AG10803 (cell line): ENCODE measurements at regions not wholly inside any gene's neighbourhood (a gene's known extent, or its start where the extent isn't known, plus 50 kb on each side); places are given as distances from the start of the nearest gene placed in this dataset.

ENCODE experiments used
- DNase-seq: peaks from one replicate; pipeline ENCODE4 v3.0.0; 2010; ENCODE audit warnings: low read depth
- H3K4me3 ChIP-seq: 2 replicates; pipeline ENCODE4 v1.5.1; 2011; ENCODE audit warnings: mild to moderate bottlenecking, low read length, control low read depth
- TF ChIP-seq, protein P1 (sequence below): conservative IDR thresholded peaks from 2 replicates; pipeline ENCODE4 v1.5.1; 2011; ENCODE audit warnings: mild to moderate bottlenecking, low read length, control low read depth, inconsistent platforms

GRCh38 chr11:111438168-111438567 is 59.1 kb upstream of the POU2AF1 start:
- DNase-seq: no peak
- TF ChIP-seq, protein P1, sequence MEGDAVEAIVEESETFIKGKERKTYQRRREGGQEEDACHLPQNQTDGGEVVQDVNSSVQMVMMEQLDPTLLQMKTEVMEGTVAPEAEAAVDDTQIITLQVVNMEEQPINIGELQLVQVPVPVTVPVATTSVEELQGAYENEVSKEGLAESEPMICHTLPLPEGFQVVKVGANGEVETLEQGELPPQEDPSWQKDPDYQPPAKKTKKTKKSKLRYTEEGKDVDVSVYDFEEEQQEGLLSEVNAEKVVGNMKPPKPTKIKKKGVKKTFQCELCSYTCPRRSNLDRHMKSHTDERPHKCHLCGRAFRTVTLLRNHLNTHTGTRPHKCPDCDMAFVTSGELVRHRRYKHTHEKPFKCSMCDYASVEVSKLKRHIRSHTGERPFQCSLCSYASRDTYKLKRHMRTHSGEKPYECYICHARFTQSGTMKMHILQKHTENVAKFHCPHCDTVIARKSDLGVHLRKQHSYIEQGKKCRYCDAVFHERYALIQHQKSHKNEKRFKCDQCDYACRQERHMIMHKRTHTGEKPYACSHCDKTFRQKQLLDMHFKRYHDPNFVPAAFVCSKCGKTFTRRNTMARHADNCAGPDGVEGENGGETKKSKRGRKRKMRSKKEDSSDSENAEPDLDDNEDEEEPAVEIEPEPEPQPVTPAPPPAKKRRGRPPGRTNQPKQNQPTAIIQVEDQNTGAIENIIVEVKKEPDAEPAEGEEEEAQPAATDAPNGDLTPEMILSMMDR: no peak
- H3K4me3 ChIP-seq: no peak overlapping the region

- TF ChIP-seq, protein P1: no peak
- DNase-seq: no peak
- no peak overlapping the region for H3K4me3 ChIP-seq
Measured at GRCh38 chr11:111435046-111435698, 56.1 kb upstream of the POU2AF1 start.

DNA sequence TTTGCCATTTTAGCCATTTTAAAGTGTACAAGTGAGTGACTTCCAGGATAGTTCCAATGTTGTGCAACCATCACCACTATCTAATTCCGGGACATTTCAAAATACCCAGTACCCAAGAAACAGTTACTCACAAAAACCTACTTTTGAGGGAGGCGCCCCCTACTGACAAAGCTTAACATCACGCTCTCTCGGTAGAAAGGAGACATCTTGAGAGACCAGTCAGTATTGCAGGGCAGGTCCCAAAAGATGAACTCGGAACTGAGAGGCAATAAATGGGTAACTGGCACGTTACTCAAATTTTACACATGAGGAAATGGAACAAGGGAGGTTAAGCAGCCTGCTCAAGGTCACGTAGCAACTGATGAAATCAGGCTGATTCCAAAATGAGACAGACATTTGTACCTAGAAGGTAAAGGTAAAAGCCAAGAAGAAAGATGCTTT is 50.0 kb upstream of the POU2AF1 start:
- no peak overlapping the region for H3K4me3 ChIP-seq
- DNase-seq: peak; percentile 65
- TF ChIP-seq, protein P1: peak; percentile 88
